ENCODE measurements at regions not wholly inside any gene's neighbourhood (a gene's known extent, or its start where the extent isn't known, plus 50 kb on each side); places are given as distances from the start of the nearest gene placed in this dataset.

GRCh38 chr1:38274974-38275373 is 228.4 kb upstream of the POU3F1 start:
- DNase-seq: no peak

- no peak for DNase-seq
Measured at GRCh38 chr1:38273196-38273804, 226.7 kb upstream of the POU3F1 start.

- DNase-seq: no peak
Measured at GRCh38 chr1:38272515-38272914, 225.9 kb upstream of the POU3F1 start.

- no peak for DNase-seq
Measured at GRCh38 chr1:38270849-38271633, 224.4 kb upstream of the POU3F1 start.

- DNase-seq: no peak
Measured at GRCh38 chr1:38269923-38270848, 223.6 kb upstream of the POU3F1 start.

- DNase-seq: no peak
Measured at GRCh38 chr1:38268226-38268625, 221.6 kb upstream of the POU3F1 start.

- DNase-seq: no peak
Measured at GRCh38 chr1:38267037-38268036, 220.7 kb upstream of the POU3F1 start.

- no peak for DNase-seq
Measured at GRCh38 chr1:38266197-38266520, 219.6 kb upstream of the POU3F1 start.

- no peak for DNase-seq
Measured at GRCh38 chr1:38265293-38266196, 219.0 kb upstream of the POU3F1 start.

- no peak for DNase-seq
Measured at GRCh38 chr1:38263438-38263837, 216.8 kb upstream of the POU3F1 start.

GRCh38 chr1:38261574-38261973 is 215.0 kb upstream of the POU3F1 start:
- DNase-seq: no peak

- no peak for DNase-seq
Measured at GRCh38 chr1:38258085-38258627, 211.6 kb upstream of the POU3F1 start.

- no peak for DNase-seq
Measured at GRCh38 chr1:38257374-38257773, 210.8 kb upstream of the POU3F1 start.

- no peak for DNase-seq
Measured at GRCh38 chr1:38256072-38256471, 209.5 kb upstream of the POU3F1 start.

GRCh38 chr1:38253314-38253713 is 206.7 kb upstream of the POU3F1 start:
- DNase-seq: no peak

- no peak for DNase-seq
Measured at GRCh38 chr1:38250356-38250755, 203.8 kb upstream of the POU3F1 start.

- DNase-seq: no peak
Measured at GRCh38 chr1:38249001-38249400, 202.4 kb upstream of the POU3F1 start.

GRCh38 chr1:38246955-38247952 is 200.7 kb upstream of the POU3F1 start:
- no peak for DNase-seq

GRCh38 chr1:38244218-38244845 is 197.7 kb upstream of the POU3F1 start:
- DNase-seq: no peak

Measured in activated CD4-positive, alpha-beta T cell treated with anti-CD3 and anti-CD28 coated beads, Interleukin-10, Interleukin-2, amounts not matched to agents 100 ng/mL and 50 ng/mL, durations not matched to agents 16 hours and 8 hours (primary cell).